MM.1S (cell line): ENCODE measurements at regions not wholly inside any gene's neighbourhood (a gene's known extent, or its start where the extent isn't known, plus 50 kb on each side); places are given as distances from the start of the nearest gene placed in this dataset.
A peak's percentile ranks its signal among the peaks of the same experiment; 100 is the strongest.

Source experiments
- DNase-seq: peaks from one replicate; pipeline ENCODE4 v3.0.0-alpha.2; 2015
- H2AFZ ChIP-seq: fragments of 300-600 bp; sonication (generic); 2 replicates; pipeline ENCODE4 v1.6.0; 2016; ENCODE audit warnings: antibody characterized with exemption, low read length
- H3F3A ChIP-seq: fragments of 300-600 bp; sonication (generic); 2 replicates; pipeline ENCODE4 v1.6.1; 2016; ENCODE audit warnings: mild to moderate bottlenecking, antibody characterized with exemption, low read length, moderate library complexity, mixed read lengths; ENCODE audit not compliant: insufficient read depth
- H3K27ac ChIP-seq: fragments of 300-600 bp; sonication (generic); 2 replicates; pipeline ENCODE4 v1.5.1; 2016; ENCODE audit warnings: mild to moderate bottlenecking, low read length
- H3K27me3 ChIP-seq: fragments of 300-600 bp; sonication (generic); replicated peaks from 2 replicates; pipeline ENCODE4 v1.6.0; 2016; ENCODE audit warnings: low read length; ENCODE audit not compliant: insufficient read depth
- H3K36me3 ChIP-seq: fragments of 300-600 bp; sonication (generic); replicated peaks from 2 replicates; pipeline ENCODE4 v1.6.1; 2016; ENCODE audit warnings: mild to moderate bottlenecking, low read length, mixed read lengths; ENCODE audit not compliant: insufficient read depth
- H3K4me1 ChIP-seq: fragments of 300-600 bp; sonication (generic); 2 replicates; pipeline ENCODE4 v1.6.1; 2016; ENCODE audit warnings: low read length, mixed read lengths
- H3K4me2 ChIP-seq: fragments of 300-600 bp; sonication (generic); 2 replicates; pipeline ENCODE4 v1.6.0; 2016; ENCODE audit warnings: low read depth, low read length
- H3K4me3 ChIP-seq: fragments of 300-600 bp; sonication (generic); 2 replicates; pipeline ENCODE4 v1.5.1; 2016; ENCODE audit warnings: low read length, mixed read lengths
- H3K79me2 ChIP-seq: fragments of 300-600 bp; sonication (generic); 2 replicates; pipeline ENCODE4 v1.6.1; 2016; ENCODE audit warnings: mixed run types, low read length, mixed read lengths
- H3K9ac ChIP-seq: fragments of 300-600 bp; sonication (generic); 2 replicates; pipeline ENCODE4 v1.6.1; 2016; ENCODE audit warnings: low read length, mixed read lengths
- H3K9me2 ChIP-seq: fragments of 300-600 bp; sonication (generic); replicated peaks from 2 replicates; pipeline ENCODE4 v1.6.1; 2016; ENCODE audit warnings: mild to moderate bottlenecking, low read length, mixed read lengths; ENCODE audit not compliant: insufficient read depth
- H3K9me3 ChIP-seq: fragments of 300-600 bp; sonication (generic); replicated peaks from 2 replicates; pipeline ENCODE4 v1.6.1; 2016; ENCODE audit warnings: mild to moderate bottlenecking, low read length, mixed read lengths; ENCODE audit not compliant: insufficient read depth
- H4K20me1 ChIP-seq: fragments of 300-600 bp; sonication (generic); 2 replicates; pipeline ENCODE4 v1.6.1; 2016; ENCODE audit warnings: mild to moderate bottlenecking, low read length, moderate library complexity, mixed read lengths; ENCODE audit not compliant: insufficient read depth
- EZH2 ChIP-seq: fragments of 300-600 bp; sonication (generic); optimal IDR thresholded peaks from 2 replicates; pipeline ENCODE3; 2017; ENCODE audit warnings: low read depth, mild to moderate bottlenecking, antibody characterized with exemption, low read length, mixed read lengths
- EZH2phosphoT487 ChIP-seq: fragments of 300-600 bp; sonication (generic); IDR thresholded peaks from 2 replicates; pipeline ENCODE4 v1.6.1; 2018; ENCODE audit warnings: antibody characterized with exemption, low read length
- TF ChIP-seq, protein P1 (sequence below): fragments of 300-600 bp; sonication (generic); IDR thresholded peaks from 2 replicates; pipeline ENCODE4 v1.5.1; 2016; ENCODE audit warnings: antibody characterized with exemption, low read length, mixed read lengths

DNA sequence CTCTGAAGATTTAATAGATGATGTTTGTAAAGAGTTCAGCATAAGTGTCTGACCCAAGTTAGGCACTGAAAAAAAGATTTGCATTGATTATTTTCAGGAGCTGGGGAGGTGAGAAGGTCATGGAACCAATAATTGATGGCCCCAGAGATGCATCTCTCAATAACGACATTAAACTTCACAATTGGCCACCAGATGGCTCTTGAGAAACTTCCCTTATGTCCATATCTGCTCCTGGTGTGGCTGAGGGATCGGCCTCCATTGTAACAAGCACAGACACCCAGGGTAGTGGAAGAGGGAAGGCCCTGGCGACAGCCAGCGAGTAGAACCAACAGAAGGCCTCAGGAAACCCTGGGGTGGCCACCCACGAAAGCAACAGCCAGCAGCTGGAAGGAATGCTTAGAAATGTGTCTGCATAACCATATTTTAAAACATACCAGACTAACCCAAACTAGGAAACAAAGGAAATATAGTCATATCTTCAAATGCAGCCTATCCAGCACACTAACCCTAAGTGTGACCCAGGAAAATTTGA lies 536.7 kb downstream of the SOX2 start:
- no peaks in the 10 kb centered on the region for H4K20me1 ChIP-seq
- no peak overlapping the region for H3K9ac ChIP-seq
- no peak overlapping the region for H2AFZ ChIP-seq
- no peaks in the 10 kb centered on the region for H3K27me3 ChIP-seq
- H3K27ac ChIP-seq, result no peak overlapping the region
- no peak overlapping the region for H3K4me3 ChIP-seq
- no peaks in the 10 kb centered on the region for H3F3A ChIP-seq
- no peaks in the 10 kb centered on the region for H3K9me3 ChIP-seq
- peaks cover 6% of the 10 kb centered on the region; the same call in 1 of the 2 replicates for H3K4me1 ChIP-seq
- DNase-seq, result peak; percentile 33
- H3K4me2 ChIP-seq, result no peak overlapping the region
- H3K79me2 ChIP-seq, result no peaks in the 10 kb centered on the region
- TF ChIP-seq EZH2phosphoT487, result no peak
- TF ChIP-seq, protein P1, sequence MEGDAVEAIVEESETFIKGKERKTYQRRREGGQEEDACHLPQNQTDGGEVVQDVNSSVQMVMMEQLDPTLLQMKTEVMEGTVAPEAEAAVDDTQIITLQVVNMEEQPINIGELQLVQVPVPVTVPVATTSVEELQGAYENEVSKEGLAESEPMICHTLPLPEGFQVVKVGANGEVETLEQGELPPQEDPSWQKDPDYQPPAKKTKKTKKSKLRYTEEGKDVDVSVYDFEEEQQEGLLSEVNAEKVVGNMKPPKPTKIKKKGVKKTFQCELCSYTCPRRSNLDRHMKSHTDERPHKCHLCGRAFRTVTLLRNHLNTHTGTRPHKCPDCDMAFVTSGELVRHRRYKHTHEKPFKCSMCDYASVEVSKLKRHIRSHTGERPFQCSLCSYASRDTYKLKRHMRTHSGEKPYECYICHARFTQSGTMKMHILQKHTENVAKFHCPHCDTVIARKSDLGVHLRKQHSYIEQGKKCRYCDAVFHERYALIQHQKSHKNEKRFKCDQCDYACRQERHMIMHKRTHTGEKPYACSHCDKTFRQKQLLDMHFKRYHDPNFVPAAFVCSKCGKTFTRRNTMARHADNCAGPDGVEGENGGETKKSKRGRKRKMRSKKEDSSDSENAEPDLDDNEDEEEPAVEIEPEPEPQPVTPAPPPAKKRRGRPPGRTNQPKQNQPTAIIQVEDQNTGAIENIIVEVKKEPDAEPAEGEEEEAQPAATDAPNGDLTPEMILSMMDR, result peak; percentile 34
- no peaks in the 10 kb centered on the region for H3K36me3 ChIP-seq
- H3K9me2 ChIP-seq, result no peaks in the 10 kb centered on the region

DNA sequence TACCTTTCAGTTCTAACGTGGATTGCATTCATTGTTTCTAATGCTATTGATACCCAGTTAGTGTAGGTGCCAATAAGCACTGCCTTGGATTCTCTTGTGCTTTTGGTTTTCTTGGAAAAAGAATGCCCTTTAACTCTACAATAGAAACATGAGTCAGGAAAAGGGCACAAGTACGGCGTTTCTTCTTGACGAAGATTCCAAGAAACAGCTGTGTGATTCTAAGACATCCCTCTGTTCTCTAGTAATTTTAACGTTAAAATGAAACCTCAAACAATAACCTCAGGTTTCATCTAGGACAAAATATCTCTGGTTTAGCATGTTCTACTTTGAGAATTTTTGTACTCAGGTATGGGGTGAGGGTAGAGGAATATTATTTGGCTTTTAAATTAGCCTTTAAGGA lies 540.5 kb upstream of the ATP11B start:
- H3K79me2 ChIP-seq, result no peaks in the 10 kb centered on the region
- TF ChIP-seq EZH2 (no peak), EZH2phosphoT487 (no peak)
- H3K27me3 ChIP-seq, result no peaks in the 10 kb centered on the region
- H3K4me2 ChIP-seq, result peak overlapping the region; percentile 1; the same call in 1 of the 2 replicates
- H4K20me1 ChIP-seq, result no peaks in the 10 kb centered on the region
- no peak overlapping the region for H3K9ac ChIP-seq
- H3K9me2 ChIP-seq, result no peaks in the 10 kb centered on the region
- no peaks in the 10 kb centered on the region for H3F3A ChIP-seq
- no peak overlapping the region for H3K27ac ChIP-seq
- H3K36me3 ChIP-seq, result no peaks in the 10 kb centered on the region
- DNase-seq, result no peak
- peaks cover 6% of the 10 kb centered on the region; the same call in 1 of the 2 replicates for H3K4me1 ChIP-seq
- no peak overlapping the region for H2AFZ ChIP-seq
- no peaks in the 10 kb centered on the region for H3K9me3 ChIP-seq
- no peak overlapping the region for H3K4me3 ChIP-seq

DNA sequence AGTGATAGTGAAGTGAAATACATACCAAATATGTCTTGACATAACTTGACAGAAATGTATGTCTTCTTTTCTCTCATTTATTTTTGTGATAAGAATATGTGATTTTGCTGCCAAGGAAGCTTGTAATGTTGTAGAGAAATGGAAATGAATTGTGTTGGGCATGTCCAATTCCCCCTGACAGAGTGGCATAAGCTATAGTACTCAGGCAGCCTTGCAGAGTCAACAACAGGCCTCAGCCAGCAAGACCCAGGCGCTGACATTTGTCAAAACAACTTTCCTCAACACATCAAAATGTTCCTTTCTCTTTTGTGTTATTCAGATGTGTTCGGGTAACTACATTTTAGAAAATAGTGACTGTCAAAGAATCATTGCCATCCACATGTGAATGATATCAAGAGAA lies 538.1 kb upstream of the ATP11B start:
- TF ChIP-seq, protein P1, result no peak
- TF ChIP-seq EZH2 (no peak), EZH2phosphoT487 (no peak)
- Histone ChIP-seq H3K4me1 (peaks cover 6% of the 10 kb centered on the region; the same call in 1 of the 2 replicates), H3K9me2 (no peaks in the 10 kb centered on the region), H2AFZ (no peak overlapping the region), H3K4me3 (no peak overlapping the region), H4K20me1 (no peaks in the 10 kb centered on the region), H3K4me2 (no peak overlapping the region), H3F3A (no peaks in the 10 kb centered on the region), H3K27me3 (no peaks in the 10 kb centered on the region), H3K36me3 (no peaks in the 10 kb centered on the region), H3K9me3 (no peaks in the 10 kb centered on the region), H3K9ac (no peak overlapping the region), H3K79me2 (no peaks in the 10 kb centered on the region), H3K27ac (no peak overlapping the region)
- DNase-seq, result no peak

DNA sequence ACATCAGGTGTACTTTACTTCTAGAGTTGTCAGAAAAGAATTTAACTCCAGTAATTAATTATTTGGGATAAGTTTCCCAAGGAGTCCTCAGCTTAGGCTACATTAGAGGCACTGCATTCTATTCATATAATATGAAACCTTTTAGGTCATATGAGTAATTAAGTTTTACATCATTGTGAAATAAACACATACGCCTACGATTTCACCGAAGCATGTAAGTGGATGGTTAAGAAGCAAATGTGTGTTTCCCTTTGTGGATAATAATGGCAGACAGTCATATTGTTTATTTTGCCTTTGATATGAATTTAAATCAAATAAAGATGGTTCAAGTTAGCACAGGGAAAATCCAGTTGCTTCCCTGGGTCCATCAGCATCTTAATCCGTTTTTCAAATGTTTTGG lies 535.9 kb upstream of the ATP11B start:
- Histone ChIP-seq H3K36me3 (no peaks in the 10 kb centered on the region), H3K27me3 (no peaks in the 10 kb centered on the region), H3K9ac (no peak overlapping the region), H3K4me2 (no peak overlapping the region), H3K4me3 (no peak overlapping the region), H3F3A (no peaks in the 10 kb centered on the region), H3K9me2 (no peaks in the 10 kb centered on the region), H3K79me2 (no peaks in the 10 kb centered on the region), H4K20me1 (no peaks in the 10 kb centered on the region), H3K9me3 (no peaks in the 10 kb centered on the region), H3K4me1 (peaks cover 6% of the 10 kb centered on the region; the same call in 1 of the 2 replicates), H3K27ac (no peak overlapping the region), H2AFZ (no peak overlapping the region)
- no peak for DNase-seq
- TF ChIP-seq EZH2 (no peak), EZH2phosphoT487 (no peak)
- TF ChIP-seq, protein P1, result no peak
